Osteoblast (primary cell): ENCODE measurements at regions not wholly inside any gene's neighbourhood (a gene's known extent, or its start where the extent isn't known, plus 50 kb on each side); places are given as distances from the start of the nearest gene placed in this dataset.
A peak's percentile ranks its signal among the peaks of the same experiment; 100 is the strongest.

ENCODE experiments used
- DNase-seq: peaks from one replicate; pipeline ENCODE4 v3.0.0; 2011; ENCODE audit warnings: low spot score, mixed read lengths; ENCODE audit not compliant: insufficient read length; ENCODE audit errors: missing footprints
- H2AFZ ChIP-seq: 2 replicates; pipeline ENCODE4 v1.6.0; 2011; ENCODE audit warnings: mild to moderate bottlenecking, low read length
- H3K27ac ChIP-seq: 2 replicates; pipeline ENCODE4 v1.5.1; 2011; ENCODE audit warnings: mild to moderate bottlenecking, low read depth, low read length, moderate library complexity
- H3K27me3 ChIP-seq: 2 replicates; pipeline ENCODE4 v1.6.0; 2012; ENCODE audit warnings: mild to moderate bottlenecking, control low read depth, inconsistent platforms, low read length, moderate library complexity; ENCODE audit not compliant: insufficient read depth
- H3K36me3 ChIP-seq: 2 replicates; pipeline ENCODE4 v1.5.1; 2011; ENCODE audit warnings: mild to moderate bottlenecking, low read length, control low read depth, moderate library complexity; ENCODE audit not compliant: insufficient read depth
- H3K4me1 ChIP-seq: 2 replicates; pipeline ENCODE4 v1.5.1; 2011; ENCODE audit warnings: mild to moderate bottlenecking, low read length, control low read depth, moderate library complexity; ENCODE audit not compliant: insufficient read depth
- H3K4me2 ChIP-seq: 2 replicates; pipeline ENCODE4 v1.6.0; 2011; ENCODE audit warnings: mild to moderate bottlenecking, low read length; ENCODE audit not compliant: insufficient read depth
- H3K4me3 ChIP-seq: fragments of 200-600 bp; sonication (generic); 3 replicates; pipeline ENCODE4 v1.5.1; 2012; ENCODE audit warnings: mild to moderate bottlenecking, low read length, inconsistent platforms; ENCODE audit not compliant: insufficient read depth
- H3K79me2 ChIP-seq: 2 replicates; pipeline ENCODE4 v1.6.0; 2012; ENCODE audit warnings: mild to moderate bottlenecking, low read length, control low read depth, inconsistent platforms; ENCODE audit not compliant: insufficient read depth
- H3K9me3 ChIP-seq: 2 replicates; pipeline ENCODE4 v1.5.1; 2011; ENCODE audit warnings: low read depth, low read length, control low read depth
- H4K20me1 ChIP-seq: 2 replicates; pipeline ENCODE4 v1.6.0; 2012; ENCODE audit warnings: mild to moderate bottlenecking, low read length, control low read depth; ENCODE audit not compliant: insufficient read depth
- TF ChIP-seq, protein P1 (sequence below): IDR thresholded peaks from 2 replicates; pipeline ENCODE4 v1.5.1; 2011; ENCODE audit warnings: mild to moderate bottlenecking, low read depth, low read length, moderate library complexity; ENCODE audit errors: extremely low read depth

DNA sequence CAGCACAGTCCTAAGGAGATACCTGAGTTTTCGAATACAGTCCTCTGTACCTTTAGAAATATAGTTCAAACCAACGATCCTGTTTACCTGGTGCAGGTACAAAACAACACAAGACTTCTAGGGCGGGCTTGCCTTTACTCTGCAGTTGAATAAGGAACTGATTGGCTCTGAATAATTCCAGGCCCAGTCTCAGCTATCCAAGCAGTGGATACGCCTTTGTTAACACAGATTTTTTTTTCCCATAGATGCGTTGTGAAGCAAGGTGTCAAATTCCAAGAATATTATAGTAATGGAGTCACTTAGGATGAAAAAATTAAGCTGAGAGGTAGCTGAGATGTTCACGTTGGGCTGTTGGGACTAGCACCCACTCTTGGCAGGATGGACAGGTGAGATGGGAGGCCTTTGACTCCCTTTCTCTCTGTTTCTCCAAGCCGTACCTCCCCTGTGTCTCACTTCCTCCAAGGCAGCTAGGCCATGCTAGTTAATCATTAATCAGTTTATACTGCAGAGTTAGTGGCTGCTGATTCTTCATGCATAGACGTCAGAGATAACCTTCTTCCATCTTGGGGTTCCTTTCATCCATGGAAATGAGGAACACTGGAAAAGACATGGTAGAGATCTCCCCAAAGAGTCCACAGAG, 380.8 kb upstream of the ACVR2A start:
- no peak overlapping the region for H3K4me2 ChIP-seq
- H2AFZ ChIP-seq: no peak overlapping the region
- no peak overlapping the region for H3K27ac ChIP-seq
- TF ChIP-seq, protein P1, sequence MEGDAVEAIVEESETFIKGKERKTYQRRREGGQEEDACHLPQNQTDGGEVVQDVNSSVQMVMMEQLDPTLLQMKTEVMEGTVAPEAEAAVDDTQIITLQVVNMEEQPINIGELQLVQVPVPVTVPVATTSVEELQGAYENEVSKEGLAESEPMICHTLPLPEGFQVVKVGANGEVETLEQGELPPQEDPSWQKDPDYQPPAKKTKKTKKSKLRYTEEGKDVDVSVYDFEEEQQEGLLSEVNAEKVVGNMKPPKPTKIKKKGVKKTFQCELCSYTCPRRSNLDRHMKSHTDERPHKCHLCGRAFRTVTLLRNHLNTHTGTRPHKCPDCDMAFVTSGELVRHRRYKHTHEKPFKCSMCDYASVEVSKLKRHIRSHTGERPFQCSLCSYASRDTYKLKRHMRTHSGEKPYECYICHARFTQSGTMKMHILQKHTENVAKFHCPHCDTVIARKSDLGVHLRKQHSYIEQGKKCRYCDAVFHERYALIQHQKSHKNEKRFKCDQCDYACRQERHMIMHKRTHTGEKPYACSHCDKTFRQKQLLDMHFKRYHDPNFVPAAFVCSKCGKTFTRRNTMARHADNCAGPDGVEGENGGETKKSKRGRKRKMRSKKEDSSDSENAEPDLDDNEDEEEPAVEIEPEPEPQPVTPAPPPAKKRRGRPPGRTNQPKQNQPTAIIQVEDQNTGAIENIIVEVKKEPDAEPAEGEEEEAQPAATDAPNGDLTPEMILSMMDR: no peak
- H4K20me1 ChIP-seq: no peaks in the 10 kb centered on the region
- DNase-seq: no peak
- no peaks in the 10 kb centered on the region for H3K4me1 ChIP-seq
- no peaks in the 10 kb centered on the region for H3K27me3 ChIP-seq
- no peaks in the 10 kb centered on the region for H3K9me3 ChIP-seq
- H3K79me2 ChIP-seq: no peaks in the 10 kb centered on the region
- H3K4me3 ChIP-seq: no peak overlapping the region
- no peaks in the 10 kb centered on the region for H3K36me3 ChIP-seq

DNA sequence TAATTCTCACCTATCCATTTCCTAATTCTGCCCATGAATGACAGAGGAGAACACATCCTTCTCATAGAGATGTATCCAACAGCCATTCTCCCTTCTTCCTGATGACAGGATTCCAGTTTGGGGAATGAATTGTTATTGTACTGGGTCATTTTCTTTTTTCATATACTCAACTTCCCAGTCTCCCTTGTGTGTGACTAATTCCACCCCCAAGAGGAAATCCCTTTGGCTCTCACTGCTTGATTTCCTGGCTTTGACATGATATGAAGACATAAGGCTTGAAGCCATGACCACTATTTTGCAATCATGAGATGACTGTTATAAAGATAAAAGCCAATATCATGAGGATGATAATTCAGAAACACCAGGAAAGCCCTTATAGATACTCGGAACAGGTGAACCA, 384.7 kb upstream of the ACVR2A start:
- peak; percentile 51 for DNase-seq
- Histone ChIP-seq H3K27me3 (no peaks in the 10 kb centered on the region), H2AFZ (no peak overlapping the region), H3K36me3 (no peaks in the 10 kb centered on the region), H3K4me1 (no peaks in the 10 kb centered on the region), H3K4me3 (no peak overlapping the region), H4K20me1 (no peaks in the 10 kb centered on the region), H3K27ac (no peak overlapping the region), H3K79me2 (no peaks in the 10 kb centered on the region), H3K9me3 (no peaks in the 10 kb centered on the region), H3K4me2 (no peak overlapping the region)
- TF ChIP-seq, protein P1: no peak

DNA sequence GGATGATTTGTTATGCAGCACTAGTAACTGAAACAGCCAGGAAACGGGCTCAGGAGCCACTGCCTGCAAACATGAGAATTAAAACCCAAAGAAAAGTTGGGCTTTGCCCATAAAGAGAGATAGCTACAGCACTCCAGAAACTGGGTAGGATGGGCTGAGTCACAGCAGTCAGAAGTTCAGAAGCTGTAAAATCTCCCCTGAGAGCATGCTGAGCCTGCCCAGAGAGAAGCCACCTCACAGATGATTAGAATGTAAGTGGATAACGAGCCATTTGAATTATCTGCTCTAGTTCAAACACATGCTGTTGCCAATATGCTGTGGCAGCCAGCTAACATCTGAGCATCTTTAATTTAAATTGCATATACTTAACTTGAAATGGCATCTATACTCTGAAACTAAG, 388.1 kb upstream of the ACVR2A start:
- Histone ChIP-seq H2AFZ (no peak overlapping the region), H3K4me2 (no peak overlapping the region), H3K4me3 (no peak overlapping the region), H3K9me3 (no peaks in the 10 kb centered on the region), H3K27me3 (no peaks in the 10 kb centered on the region), H3K27ac (no peak overlapping the region), H4K20me1 (no peaks in the 10 kb centered on the region), H3K79me2 (no peaks in the 10 kb centered on the region), H3K4me1 (no peaks in the 10 kb centered on the region), H3K36me3 (no peaks in the 10 kb centered on the region)
- TF ChIP-seq, protein P1: no peak
- peak; percentile 46 for DNase-seq

DNA sequence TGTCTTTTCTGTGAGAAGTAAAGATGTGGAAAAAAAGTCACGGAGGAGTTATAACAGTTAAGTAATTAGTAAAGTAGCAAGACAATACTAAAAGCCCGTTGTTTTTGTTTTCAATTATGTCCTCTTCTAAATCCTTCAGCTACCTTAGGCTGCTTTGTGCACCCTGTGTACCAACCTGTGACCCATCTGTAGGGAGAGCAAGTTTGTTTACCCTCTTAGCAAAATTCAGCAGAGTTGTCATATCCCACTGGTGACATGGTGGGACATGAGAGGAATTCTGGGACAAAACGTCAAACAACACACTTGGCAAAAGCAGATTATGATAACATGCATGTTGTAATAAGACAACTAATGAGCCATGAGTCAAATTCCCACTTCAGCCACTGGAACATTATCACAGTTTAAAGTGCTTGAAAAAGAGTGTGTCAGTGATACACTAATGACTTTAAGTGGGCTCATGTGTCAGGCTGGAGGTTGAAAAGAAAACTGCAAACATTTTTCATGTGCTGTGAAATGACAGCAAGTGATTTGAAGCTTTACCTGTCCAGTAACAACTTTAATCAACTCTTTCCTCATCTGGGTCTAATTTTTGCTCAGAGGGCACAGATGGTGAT, 392.8 kb upstream of the ACVR2A start:
- Histone ChIP-seq H3K79me2 (no peaks in the 10 kb centered on the region), H3K27me3 (no peaks in the 10 kb centered on the region), H4K20me1 (no peaks in the 10 kb centered on the region), H3K4me2 (no peak overlapping the region), H3K27ac (no peak overlapping the region), H3K4me3 (no peak overlapping the region), H3K36me3 (no peaks in the 10 kb centered on the region), H2AFZ (no peak overlapping the region), H3K4me1 (no peaks in the 10 kb centered on the region), H3K9me3 (no peaks in the 10 kb centered on the region)
- no peak for DNase-seq
- TF ChIP-seq, protein P1: no peak
